Mesothelial cell of epicardium (in vitro differentiated cells): ENCODE measurements at regions not wholly inside any gene's neighbourhood (a gene's known extent, or its start where the extent isn't known, plus 50 kb on each side); places are given as distances from the start of the nearest gene placed in this dataset.

ENCODE experiments used
- DNase-seq, 2 experiments: peaks; one replicate each; pipeline ENCODE4 v3.0.0; 2021; ENCODE audit warnings: low spot score in 2 of 2; ENCODE audit not compliant: unreplicated experiment in 2 of 2
- H3K27ac Mint-ChIP-seq: 2 replicates; pipeline ENCODE4 v1.8.0; 2021; ENCODE audit warnings: mixed read lengths
- H3K27me3 Mint-ChIP-seq: 2 replicates; pipeline ENCODE4 v1.8.0; 2021; ENCODE audit warnings: low read depth, mixed read lengths
- H3K36me3 Mint-ChIP-seq: 2 replicates; pipeline ENCODE4 v1.8.0; 2021; ENCODE audit warnings: mixed read lengths
- H3K4me1 Mint-ChIP-seq: 2 replicates; pipeline ENCODE4 v1.8.0; 2021; ENCODE audit warnings: mixed read lengths
- H3K4me3 Mint-ChIP-seq: 2 replicates; pipeline ENCODE4 v1.8.0; 2021; ENCODE audit warnings: mild to moderate bottlenecking, moderate library complexity, mixed read lengths
- H3K9me3 Mint-ChIP-seq: 2 replicates; pipeline ENCODE4 v1.8.0; 2021; ENCODE audit warnings: mixed read lengths
- CTCF ChIP-seq: fragments of 200-600 bp; sonication (generic); IDR thresholded peaks from one replicate; pipeline ENCODE4 v1.5.0; 2021; ENCODE audit warnings: antibody characterized with exemption; ENCODE audit not compliant: unreplicated experiment

- no peak for DNase-seq
- Mint-ChIP-seq H3K27ac (no peak overlapping the region), H3K4me3 (no peak overlapping the region), H3K9me3 (no peaks in the 10 kb centered on the region), H3K36me3 (no peaks in the 10 kb centered on the region), H3K27me3 (peaks cover 26% of the 10 kb centered on the region), H3K4me1 (peaks cover 34% of the 10 kb centered on the region)
- no peak for TF ChIP-seq CTCF
These were observed 132.1 kb upstream of the ARL4C start for GRCh38 chr2:234628953-234629352.

GRCh38 chr2:234627308-234627707 lies 130.4 kb upstream of the ARL4C start:
- Mint-ChIP-seq H3K27me3 (peaks cover 20% of the 10 kb centered on the region), H3K9me3 (no peaks in the 10 kb centered on the region), H3K4me3 (no peak overlapping the region), H3K4me1 (peaks cover 23% of the 10 kb centered on the region), H3K27ac (no peak overlapping the region), H3K36me3 (no peaks in the 10 kb centered on the region)
- TF ChIP-seq CTCF = no peak
- no peak for DNase-seq

GRCh38 chr2:234626566-234627130 lies 129.8 kb upstream of the ARL4C start:
- no peak for DNase-seq

GRCh38 chr2:234625626-234626250 lies 128.9 kb upstream of the ARL4C start:
- Mint-ChIP-seq H3K9me3 (no peaks in the 10 kb centered on the region), H3K4me3 (no peak overlapping the region), H3K27ac (no peak overlapping the region), H3K36me3 (no peaks in the 10 kb centered on the region), H3K27me3 (peaks cover 7% of the 10 kb centered on the region), H3K4me1 (peaks cover 18% of the 10 kb centered on the region)
- no peak for TF ChIP-seq CTCF
- no peak for DNase-seq

More at GRCh38 chr2:234626566-234627130, 129.8 kb upstream of the ARL4C start:
- no peak for TF ChIP-seq CTCF
- peaks cover 14% of the 10 kb centered on the region for H3K27me3 Mint-ChIP-seq
- H3K4me1 Mint-ChIP-seq = peaks cover 23% of the 10 kb centered on the region
- no peak overlapping the region for H3K4me3 Mint-ChIP-seq
- no peaks in the 10 kb centered on the region for H3K9me3 Mint-ChIP-seq
- no peak overlapping the region for H3K27ac Mint-ChIP-seq
- no peaks in the 10 kb centered on the region for H3K36me3 Mint-ChIP-seq

GRCh38 chr2:234623521-234623991 lies 126.7 kb upstream of the ARL4C start:
- no peaks in the 10 kb centered on the region for H3K36me3 Mint-ChIP-seq
- H3K27ac Mint-ChIP-seq = no peak overlapping the region
- no peak for TF ChIP-seq CTCF
- no peak overlapping the region for H3K4me3 Mint-ChIP-seq
- H3K9me3 Mint-ChIP-seq = no peaks in the 10 kb centered on the region
- peaks cover 7% of the 10 kb centered on the region for H3K4me1 Mint-ChIP-seq
- peaks cover 6% of the 10 kb centered on the region for H3K27me3 Mint-ChIP-seq
- DNase-seq = no peak
